ENCODE measurements at regions not wholly inside any gene's neighbourhood (a gene's known extent, or its start where the extent isn't known, plus 50 kb on each side); places are given as distances from the start of the nearest gene placed in this dataset.

DNA sequence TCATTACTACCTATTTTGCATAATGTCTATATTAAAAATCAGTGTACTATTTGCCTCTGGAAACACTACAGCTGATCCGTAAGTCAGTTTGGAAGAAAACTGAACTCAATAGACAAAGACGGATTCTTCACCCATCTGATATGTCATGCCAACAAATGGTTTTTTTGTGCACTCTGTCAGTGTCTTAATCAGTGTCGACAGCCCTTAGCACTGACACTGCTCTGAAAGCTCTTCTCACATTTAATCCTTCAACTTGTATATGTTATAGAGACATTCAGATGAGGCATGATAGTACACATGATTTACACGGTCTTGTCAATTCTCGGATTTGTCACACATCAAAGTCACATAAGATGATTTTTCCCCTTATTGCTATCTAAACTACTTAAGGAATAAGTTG, 347.5 kb upstream of the GALNT5 start:
- TF ChIP-seq POLR2A (IDR thresholded peaks at IDR 0.05), result no peak
- TF ChIP-seq, protein P1, sequence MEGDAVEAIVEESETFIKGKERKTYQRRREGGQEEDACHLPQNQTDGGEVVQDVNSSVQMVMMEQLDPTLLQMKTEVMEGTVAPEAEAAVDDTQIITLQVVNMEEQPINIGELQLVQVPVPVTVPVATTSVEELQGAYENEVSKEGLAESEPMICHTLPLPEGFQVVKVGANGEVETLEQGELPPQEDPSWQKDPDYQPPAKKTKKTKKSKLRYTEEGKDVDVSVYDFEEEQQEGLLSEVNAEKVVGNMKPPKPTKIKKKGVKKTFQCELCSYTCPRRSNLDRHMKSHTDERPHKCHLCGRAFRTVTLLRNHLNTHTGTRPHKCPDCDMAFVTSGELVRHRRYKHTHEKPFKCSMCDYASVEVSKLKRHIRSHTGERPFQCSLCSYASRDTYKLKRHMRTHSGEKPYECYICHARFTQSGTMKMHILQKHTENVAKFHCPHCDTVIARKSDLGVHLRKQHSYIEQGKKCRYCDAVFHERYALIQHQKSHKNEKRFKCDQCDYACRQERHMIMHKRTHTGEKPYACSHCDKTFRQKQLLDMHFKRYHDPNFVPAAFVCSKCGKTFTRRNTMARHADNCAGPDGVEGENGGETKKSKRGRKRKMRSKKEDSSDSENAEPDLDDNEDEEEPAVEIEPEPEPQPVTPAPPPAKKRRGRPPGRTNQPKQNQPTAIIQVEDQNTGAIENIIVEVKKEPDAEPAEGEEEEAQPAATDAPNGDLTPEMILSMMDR (IDR thresholded peaks at IDR 0.05), result no peak

Measured in heart left ventricle (tissue), 13 donors.